Lung microvascular endothelial cell (primary cell): ENCODE measurements at regions not wholly inside any gene's neighbourhood (a gene's known extent, or its start where the extent isn't known, plus 50 kb on each side); places are given as distances from the start of the nearest gene placed in this dataset.

Source experiments
- DNase-seq, 2 donors: peaks; one replicate each; pipeline versions ENCODE4 v3.0.0 to v3.0.0-alpha.2; 2010; ENCODE audit warnings: low read depth in 2 of 2

DNA sequence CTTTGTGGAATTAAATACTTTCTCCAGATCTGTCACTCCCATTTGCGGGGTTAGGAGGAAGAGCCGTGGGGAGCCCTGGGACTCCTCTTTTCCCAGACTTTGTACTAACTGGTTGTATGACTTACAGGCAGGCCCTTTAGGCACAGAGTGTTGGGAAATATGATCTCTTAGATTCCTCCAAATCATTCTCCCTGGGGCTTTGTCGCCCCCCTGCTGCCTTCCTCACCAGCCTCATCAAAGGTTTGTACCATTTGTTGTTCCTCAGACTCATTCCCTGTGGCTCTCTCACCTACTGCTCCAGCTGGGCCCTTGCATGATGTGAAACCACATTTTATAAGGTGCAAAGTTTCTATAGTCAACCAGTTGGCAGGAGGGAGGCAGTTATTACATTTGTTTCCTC lies 56.4 kb downstream of the CRYGS start:
- no peak for DNase-seq

DNA sequence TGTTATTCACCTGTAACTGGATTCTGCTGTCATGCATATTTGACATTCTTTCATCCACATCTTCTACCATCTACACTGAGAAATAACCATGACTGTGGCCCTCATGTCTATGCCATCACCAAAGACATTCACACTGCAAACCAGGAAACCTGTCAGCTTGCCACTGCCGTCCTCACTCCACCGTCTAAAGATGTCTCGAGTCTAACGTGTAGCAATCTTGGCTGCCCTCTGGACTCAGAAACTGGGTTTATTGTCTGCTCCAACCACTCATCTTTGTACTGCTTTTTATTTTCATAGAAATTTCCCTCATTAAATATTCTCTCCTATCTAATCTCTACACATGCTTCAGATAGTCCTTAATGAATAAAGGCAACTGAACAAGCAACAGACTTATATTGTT lies 57.1 kb downstream of the CRYGS start:
- DNase-seq = no peak

DNA sequence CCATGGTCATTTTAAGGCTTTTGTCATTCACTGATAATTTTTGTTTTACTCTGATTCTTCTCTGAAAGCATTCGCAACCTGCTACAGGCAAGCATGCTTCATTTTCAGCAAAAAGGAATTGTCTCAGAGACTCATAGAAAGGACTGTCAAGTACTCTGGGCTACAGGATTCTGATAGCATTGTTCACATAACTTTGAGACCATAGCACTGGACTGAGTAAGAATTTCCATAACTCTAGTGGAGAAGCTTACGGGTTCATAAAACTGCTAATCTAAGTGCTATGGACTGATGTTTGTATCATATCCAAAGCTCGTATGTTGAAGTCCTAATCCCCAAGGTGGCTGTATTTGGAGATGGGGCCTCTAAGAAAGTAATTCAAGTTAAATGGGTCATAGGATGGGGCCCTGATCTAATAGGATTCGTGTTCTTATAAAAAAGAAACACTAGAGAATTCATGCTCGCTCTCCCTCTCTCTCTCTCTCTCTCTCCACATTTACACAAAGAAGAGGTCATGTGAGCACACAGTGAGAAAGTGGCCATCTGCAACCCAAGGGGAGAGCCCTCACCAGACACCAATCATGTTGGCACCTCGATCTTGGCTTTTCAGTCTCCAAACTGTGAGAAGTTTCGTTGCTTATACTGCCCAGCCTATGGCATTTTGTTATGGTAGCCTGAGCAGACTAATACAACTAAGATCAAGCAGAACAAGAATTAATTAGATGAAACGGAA lies 60.4 kb downstream of the CRYGS start:
- DNase-seq = no peak

DNA sequence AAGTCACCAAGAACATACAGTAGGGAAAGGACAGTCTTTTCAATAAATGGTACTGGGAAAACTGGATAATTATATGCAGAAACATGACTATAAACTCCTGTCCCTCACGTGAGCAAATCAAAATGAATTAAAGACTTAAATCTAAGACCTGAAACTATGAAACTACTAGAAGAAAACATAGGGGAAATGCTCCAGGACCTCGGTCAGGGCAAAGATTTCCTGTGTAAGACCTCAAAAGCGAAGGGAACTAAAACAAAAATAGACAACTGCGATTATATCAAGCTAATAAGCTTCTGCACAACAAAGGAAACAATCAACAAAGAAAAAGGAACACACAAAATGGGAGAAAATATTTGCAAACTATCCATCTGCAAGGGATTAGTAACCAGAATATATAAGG lies 62.7 kb downstream of the CRYGS start:
- no peak for DNase-seq

DNA sequence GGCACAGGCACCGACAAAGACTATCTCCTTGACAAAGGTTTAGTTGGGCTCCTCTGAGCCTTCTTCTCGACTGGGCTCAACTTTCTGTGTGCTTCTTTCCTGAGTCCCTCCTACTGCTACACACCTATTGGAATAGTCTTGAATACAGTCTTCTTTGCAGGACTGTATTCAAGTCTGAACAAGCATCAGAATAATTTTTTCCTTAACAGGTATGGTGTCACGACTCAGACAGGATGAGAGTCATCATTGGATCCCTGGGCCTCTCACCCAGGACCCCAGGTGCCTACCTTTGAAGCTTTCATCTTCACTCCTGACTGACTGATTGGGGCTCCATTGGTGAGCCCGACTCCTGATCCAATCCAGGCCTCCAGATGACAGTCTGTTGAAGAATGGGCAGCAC lies 66.3 kb downstream of the CRYGS start:
- DNase-seq = no peak

DNA sequence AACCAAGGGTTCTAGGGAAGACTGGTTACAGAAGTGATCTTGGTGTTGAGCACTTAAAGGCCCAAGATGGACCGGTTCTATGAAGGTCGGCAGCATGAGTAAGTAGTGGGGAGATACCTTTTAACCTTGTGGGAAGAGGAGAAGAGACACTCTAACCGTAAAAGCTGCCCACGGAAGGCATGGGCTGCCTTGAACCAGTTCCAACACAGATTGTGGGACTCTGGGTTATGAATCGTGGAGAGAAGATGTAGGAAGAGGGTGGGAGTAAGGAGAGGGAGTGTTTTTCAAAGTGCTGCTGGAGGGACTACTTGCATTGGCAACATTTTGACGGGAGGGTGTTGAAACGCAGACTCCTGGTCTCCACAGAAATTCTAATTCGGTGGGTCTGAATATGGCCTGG lies 67.1 kb downstream of the CRYGS start:
- no peak for DNase-seq

DNA sequence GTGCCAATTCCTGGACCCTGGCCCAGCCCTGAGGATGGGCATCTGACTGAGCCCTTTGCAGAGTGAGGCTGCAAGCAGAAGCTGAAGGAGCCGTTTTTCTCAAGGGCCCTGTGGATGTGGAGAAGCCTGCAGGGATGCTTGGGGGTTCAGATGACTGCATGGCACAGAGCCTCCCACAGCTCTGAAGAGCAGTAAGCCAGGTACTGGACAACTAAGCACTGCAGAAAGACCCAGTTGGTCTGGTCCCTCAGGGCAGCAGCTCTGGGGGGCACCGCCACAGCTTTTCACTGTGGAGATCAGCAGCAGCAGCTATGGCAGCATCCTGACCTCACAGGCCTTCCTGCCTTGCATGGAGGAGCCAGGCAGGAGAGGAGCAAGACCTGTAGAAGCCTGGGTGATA lies 67.6 kb downstream of the CRYGS start:
- DNase-seq = no peak

DNA sequence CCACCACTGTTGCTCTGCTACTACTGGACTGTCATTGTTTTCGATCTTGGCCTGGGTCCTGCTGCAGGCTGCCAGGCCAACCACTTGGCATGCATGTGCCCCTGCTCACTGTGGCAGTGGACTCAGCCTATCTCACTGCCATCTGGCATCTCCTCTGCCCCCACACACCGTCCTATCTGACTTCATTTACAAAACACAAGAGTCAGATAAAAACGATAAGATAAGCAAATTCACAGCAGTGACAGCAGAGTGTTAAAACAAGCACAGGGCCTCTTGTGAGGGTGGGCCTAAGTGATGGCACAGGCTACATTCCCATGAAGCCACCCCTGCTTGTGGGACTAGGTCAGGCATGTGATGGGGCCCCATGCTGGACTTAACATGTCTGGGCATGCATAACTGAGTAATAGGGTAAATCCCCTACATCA lies 68.1 kb downstream of the CRYGS start:
- DNase-seq = peak in 1 of 2 donors; percentile 3

DNA sequence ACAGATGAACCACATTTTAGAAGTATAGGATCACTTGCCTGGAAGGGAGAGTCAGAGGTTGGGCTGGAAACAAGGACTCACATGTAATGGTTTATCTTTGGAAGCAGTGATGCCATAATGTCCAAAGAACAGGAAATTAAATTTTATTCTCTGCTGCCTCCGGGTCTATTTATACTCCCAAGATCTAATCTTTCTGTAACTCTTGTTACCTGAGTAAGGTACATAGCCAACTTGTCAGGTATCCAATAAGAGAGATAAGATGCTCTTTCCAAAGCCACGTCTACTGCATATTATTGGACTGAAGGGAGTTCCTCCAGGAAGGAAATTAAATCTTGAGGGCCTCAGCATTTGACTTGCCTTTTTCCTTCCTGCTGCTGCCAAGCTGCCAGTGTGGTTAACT lies 71.0 kb downstream of the CRYGS start:
- DNase-seq = no peak

DNA sequence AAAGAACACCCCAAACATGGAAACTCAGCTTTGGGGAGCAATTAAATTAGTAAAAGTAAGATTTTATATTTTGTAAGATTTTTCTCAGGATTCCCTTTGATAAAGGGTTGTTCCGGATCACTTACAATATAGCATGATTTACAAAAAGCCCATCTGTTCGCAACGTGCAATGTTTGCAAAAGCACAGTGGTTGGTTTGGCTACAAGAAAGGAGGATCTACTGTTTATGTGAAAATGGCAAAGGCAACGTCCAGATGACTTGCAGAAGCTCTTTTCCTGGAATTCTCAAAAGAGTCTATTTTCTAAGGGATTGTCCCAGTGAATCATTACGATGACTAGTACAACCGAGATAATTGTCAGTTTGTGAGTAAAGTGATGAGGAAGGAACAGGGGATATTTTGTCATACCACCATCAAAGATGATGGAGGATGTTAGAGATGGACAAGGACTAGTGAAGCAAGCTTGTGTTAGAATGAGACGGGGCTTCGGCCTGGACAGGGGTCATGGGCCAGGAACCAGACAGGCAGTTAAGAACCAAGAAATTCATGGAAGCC lies 71.6 kb downstream of the CRYGS start:
- no peak for DNase-seq

DNA sequence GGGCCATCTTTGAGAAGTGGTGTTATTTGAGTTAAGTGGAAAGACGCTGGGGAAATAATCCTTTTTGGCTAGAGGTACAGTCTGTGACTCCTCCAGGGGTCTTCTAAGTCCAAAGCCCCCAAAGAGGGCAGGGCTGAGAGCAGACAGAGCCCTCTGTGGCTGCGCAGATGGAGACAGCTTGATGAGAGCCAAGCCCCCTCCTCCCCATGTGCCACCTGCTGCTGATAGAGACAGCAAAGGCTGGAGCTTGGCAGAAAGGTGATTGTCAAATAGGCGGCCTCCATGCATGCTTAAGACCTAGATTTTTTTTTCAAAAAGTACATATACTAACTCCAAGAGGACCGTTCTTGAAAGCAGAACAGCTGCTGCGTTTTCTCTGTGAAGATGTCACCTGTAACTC lies 72.4 kb downstream of the CRYGS start:
- DNase-seq = no peak

DNA sequence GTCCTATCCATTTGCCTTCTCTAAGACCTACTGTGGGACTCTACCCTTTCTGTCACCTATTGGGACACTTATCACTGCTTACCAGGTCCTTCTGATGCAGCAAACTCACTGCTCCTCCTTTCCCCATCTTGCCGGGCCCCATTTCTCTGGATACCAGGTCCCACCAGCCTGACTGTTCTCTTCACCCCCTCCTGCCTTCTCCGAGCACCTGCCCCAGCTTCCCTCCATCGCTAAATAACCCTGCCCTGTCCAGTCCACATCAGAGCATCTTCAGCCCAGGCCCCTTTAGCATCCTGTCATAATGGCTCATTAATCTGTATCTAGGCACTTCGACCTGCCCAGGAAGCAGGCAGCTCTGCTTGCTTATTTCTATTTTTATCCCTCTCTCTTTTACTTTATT lies 74.7 kb downstream of the CRYGS start:
- DNase-seq = no peak

DNA sequence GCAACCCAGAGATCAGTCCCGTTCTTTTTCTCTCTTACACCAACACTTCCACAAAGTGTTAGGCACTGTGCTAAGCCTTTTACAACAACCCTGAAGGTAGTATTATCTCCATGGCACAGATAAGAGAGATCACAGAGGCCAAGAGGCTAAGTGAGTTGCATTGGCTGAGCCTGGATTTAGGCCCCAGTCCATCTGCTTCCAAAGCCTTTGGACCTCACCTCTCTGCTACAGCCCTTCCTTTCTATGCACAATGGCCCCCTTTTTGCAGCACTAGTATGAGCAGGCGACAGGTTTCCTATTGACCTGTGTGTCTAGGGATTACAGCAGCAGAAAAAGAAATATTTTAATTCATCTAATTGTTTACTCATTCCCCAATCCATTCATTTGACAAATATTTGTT lies 76.2 kb downstream of the CRYGS start:
- DNase-seq = no peak

DNA sequence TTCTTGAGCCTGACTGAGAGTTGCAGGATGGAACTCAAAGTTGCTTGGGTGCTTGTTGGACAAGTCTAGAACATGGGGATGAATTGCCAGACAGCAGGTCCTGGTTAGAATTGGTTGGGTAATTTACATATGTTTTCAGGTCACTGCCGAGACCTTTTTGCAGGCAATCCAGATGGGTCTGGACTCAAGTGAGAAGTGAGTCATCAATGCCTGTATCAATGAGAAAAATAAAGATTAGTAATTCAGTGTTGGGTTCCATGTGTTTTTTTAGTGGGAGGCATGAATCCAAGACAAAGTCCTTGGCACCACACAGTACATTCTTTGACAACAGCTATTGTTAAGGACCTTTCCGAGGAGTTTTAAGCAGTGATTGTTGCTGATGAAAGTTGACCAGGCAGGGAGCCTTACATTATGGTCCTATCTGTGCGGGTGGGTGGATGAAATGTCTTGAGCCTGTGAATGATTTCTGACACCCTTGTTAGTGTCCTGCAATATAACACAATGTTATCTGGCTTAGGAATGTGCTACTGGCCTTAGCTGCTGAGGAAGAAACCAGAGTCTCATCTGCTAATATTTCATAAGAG lies 77.7 kb downstream of the CRYGS start:
- DNase-seq = no peak

DNA sequence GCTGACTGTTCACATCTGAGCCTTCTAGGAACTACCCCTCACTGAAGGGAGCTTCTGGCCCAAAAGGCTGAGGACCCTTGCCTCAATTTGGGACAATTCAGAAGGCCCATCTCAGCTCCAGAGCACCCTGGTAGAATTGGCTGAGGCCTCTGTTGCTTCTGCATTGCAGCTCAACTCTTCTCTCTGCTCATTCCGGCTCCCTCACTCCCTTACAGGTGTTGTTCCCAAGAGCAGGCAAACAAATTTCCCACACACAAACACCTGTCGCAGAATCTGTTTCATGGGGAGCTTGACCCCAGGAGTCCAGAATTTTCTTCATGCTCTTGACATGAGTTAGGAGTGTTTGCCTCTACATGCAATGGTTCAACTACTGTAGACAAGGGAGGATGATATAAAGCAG lies 78.7 kb downstream of the CRYGS start:
- no peak for DNase-seq

DNA sequence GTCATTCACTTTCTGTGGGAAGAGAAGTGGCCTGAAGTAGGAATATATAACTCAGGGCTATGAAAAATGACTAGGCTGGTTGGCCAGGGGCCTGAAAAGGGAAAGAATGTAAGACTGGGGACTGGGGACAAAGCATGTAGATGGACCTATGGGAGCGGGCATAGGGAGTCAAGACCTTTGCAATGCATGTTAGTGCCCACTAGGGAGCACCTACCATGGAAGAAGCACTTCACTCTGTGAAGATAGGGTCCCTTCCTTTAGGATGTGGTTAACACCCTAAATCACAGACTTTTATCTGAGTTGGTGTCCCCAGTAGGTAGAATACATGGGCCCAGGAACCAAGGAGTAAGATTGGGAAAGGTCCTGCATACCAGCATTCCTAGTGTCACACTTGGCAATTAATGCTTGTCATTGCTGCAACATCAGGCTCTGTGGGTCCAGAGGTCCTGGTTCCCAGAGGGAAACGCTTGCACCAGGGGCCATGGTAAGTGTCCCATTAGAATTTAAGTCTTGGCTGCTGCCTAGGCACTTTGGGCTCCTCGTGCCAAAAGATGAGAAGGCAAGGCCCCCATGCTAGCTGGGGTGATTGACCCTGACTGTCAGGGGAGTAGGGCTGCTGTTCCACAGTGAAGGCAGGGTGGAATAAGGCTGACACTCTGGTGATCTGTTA lies 79.6 kb downstream of the CRYGS start:
- DNase-seq = no peak

DNA sequence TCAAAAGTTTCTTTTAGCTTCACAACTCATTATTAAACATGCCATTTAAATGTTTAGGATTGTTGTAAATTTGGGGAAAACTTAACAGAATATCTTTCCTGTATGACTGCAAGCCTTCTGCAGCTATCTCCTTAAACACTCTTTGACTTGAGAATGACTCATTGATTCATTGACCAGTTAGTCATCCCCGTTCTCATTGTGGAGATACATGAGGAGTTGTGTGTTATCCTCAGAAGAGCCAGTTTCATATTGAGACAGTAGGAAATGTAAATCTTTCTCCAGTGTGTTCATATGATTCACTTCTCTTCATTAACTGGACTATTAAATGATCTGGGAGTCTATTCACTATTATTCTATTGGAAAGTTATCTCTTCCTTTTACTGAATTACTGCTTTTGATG lies 83.0 kb downstream of the CRYGS start:
- peak in 1 of 2 donors; percentile 53 for DNase-seq

DNA sequence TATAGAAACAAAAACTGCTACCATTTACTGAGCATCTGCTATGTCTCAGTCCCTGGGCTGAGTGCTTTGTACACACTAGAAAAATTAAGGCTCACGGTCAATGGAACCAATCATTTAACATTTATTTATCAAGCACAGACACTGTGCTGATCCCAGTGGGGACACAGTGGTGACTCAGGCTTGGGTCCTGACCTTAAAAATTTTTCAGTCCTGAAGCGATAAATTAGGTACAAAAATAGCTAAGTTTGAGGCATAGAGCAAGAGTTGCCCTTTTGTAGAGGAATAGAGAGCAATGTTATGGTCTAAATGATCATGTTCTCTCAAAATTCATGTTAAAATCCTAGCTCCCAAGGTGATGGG lies 85.1 kb downstream of the CRYGS start:
- no peak for DNase-seq

DNA sequence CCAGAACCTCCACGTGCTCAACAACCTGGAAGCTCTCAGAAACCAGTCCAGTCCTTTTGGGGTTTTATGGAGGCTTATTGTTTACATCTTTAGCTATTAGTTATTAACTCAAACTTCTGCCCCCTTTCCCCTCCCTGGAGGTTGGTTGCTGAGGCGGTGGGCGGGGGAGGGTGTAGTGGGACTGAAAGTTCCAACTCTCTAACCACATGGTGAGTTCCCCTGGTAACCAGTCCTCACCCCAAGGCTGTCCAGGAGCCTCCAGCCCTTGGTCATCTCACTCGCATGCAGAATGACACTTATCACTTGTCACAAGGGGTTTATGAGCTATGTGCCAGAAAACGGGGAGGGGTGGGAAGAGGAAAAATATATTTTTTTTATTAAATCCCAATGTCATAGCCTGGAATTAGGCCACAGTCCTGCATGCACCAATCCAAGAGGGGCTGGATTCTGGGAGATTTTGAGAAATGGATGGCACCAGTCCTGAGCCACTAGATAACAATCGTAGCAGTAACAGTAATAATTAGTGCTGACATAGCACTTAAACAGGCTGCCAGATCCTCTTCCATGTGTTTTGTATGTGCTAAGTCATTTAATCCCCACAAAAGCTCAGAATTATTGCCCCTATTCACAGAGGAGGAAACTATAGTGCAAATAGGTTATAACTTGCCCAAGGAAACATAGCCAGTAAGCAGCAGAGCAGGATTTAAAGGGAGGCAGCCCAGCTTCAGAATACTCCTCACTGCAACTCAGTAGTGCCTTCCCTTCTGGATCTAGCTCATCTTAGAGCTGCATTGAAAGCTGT lies 85.7 kb downstream of the CRYGS start:
- DNase-seq = no peak

DNA sequence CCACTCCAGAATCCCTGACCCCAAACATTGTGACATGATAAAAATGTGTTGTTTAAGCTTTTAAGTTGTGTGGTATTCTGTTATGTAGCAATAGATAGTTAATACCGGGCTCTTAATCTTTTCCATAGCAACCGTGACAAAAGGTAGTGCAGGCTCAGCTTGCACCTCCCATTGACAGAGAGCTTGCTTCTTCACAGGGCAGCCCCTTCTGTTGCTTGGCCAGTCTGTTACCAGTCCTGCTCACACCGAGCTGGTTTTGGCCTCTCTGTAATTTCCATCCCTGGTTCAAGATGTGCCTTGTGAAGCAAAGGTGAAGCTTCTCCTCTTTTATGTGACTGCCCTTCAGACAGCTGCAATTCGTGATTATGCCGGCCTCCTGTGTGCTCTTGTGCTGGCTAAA lies 86.9 kb downstream of the CRYGS start:
- DNase-seq = no peak

DNA sequence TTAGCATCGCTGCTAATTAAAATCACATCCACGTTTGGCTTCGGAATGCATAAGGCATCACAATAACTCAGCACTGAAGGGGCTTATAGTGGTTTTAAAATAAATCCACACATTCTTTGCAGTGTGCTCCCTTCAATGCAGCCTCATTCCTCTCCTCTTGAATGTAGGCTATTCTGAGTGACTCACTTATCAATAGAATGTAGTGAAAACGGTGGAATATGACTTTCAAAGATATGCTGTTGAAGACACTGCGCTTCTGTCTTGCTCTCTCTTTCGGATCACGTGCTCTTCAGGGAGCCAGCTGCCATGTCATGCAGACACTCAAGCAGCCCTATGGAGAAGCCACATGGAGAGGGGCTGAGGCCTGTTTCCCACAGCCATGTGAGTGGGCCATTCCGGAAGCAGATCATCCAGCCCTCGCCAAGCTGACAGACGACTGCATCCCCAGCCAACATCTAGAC lies 87.4 kb downstream of the CRYGS start:
- no peak for DNase-seq
